ENCODE measurements at regions not wholly inside any gene's neighbourhood (a gene's known extent, or its start where the extent isn't known, plus 50 kb on each side); places are given as distances from the start of the nearest gene placed in this dataset.

GRCh38 chr5:66306844-66307315, 162.8 kb downstream of the SREK1 start:
- peak; percentile 33 for DNase-seq

- DNase-seq = peak; percentile 78
Observed at GRCh38 chr5:66307647-66308241, 163.6 kb downstream of the SREK1 start.

- DNase-seq = no peak
Observed at GRCh38 chr5:66312266-66312665, 168.2 kb downstream of the SREK1 start.

- DNase-seq = no peak
Observed at GRCh38 chr5:66315784-66316183, 171.7 kb downstream of the SREK1 start.

GRCh38 chr5:66322786-66323528, 178.9 kb downstream of the SREK1 start:
- DNase-seq = no peak

- DNase-seq = no peak
Observed at GRCh38 chr5:66323529-66323895, 179.4 kb downstream of the SREK1 start.

- DNase-seq = no peak
Observed at GRCh38 chr5:66324357-66324756, 180.3 kb downstream of the SREK1 start.

GRCh38 chr5:66326276-66326675, 182.2 kb downstream of the SREK1 start:
- no peak for DNase-seq

- DNase-seq = no peak
Observed at GRCh38 chr5:66327008-66327407, 182.9 kb downstream of the SREK1 start.

GRCh38 chr5:66329078-66329477, 185.0 kb downstream of the SREK1 start:
- DNase-seq = no peak

GRCh38 chr5:66333192-66333591, 189.1 kb downstream of the SREK1 start:
- DNase-seq = no peak

- peak; percentile 47 for DNase-seq
Observed at GRCh38 chr5:66337626-66338226, 193.6 kb downstream of the SREK1 start.

GRCh38 chr5:66338828-66339227, 194.7 kb downstream of the SREK1 start:
- no peak for DNase-seq

- DNase-seq = no peak
Observed at GRCh38 chr5:66339896-66340295, 195.8 kb downstream of the SREK1 start.

GRCh38 chr5:66340786-66341185, 196.7 kb downstream of the SREK1 start:
- no peak for DNase-seq

GRCh38 chr5:66342341-66342880, 198.3 kb downstream of the SREK1 start:
- DNase-seq = no peak

GRCh38 chr5:66343370-66344071, 199.4 kb downstream of the SREK1 start:
- DNase-seq = no peak

GRCh38 chr5:66344544-66344943, 200.4 kb downstream of the SREK1 start:
- DNase-seq = no peak

- DNase-seq = no peak
Observed at GRCh38 chr5:66345281-66345680, 201.2 kb downstream of the SREK1 start.

GRCh38 chr5:66346869-66347268, 202.8 kb downstream of the SREK1 start:
- DNase-seq = no peak

GRCh38 chr5:66348387-66349125, 204.5 kb downstream of the SREK1 start:
- no peak for DNase-seq

GRCh38 chr5:66351813-66352212, 207.7 kb downstream of the SREK1 start:
- no peak for DNase-seq

GRCh38 chr5:66353186-66353585, 209.1 kb downstream of the SREK1 start:
- DNase-seq = no peak

Data from NCI-H82 (cell line).